T-cell (primary cell): ENCODE measurements at regions not wholly inside any gene's neighbourhood (a gene's known extent, or its start where the extent isn't known, plus 50 kb on each side); places are given as distances from the start of the nearest gene placed in this dataset.
"Not testable (repeated sequence)": the region's sequence is repeated elsewhere in the genome, so short reads cannot be mapped to it uniquely, and the experiment has no call there.

ENCODE experiments used
- ATAC-seq, 4 experiments: fragments of 200-7000 bp in 3 of 4; fragments of 150-1000 bp in 1 of 4; cut with Tn5 transposase; replicated peaks in 1 of 4; 1 replicate in 3 of 4; 2 replicates in 1 of 4; pipeline ENCODE4 v1.10.0; 2021; ENCODE audit warnings: moderate library complexity in 3 of 4, mild to moderate bottlenecking in 2 of 4, moderate number of reproducible peaks in 1 of 4
- CTCF ChIA-PET, 2 donors: fragments of 300-600 bp; sonication (Branson Sonifier 250); formaldehyde crosslinking; loops; one replicate each; lab custom pipeline; 2022; ENCODE audit warnings: antibody characterized with exemption in 2 of 2; lab: Charles Lee
- POLR2A ChIA-PET, 2 donors: fragments of 300-600 bp; sonication (Branson Sonifier 250); formaldehyde crosslinking; loops; one replicate each; lab custom pipeline; 2022; ENCODE audit warnings: antibody characterized with exemption in 2 of 2; lab: Charles Lee
- DNase-seq, 35 experiments: peaks; one replicate each; pipeline versions ENCODE4 v3.0.0 to v3.0.0-alpha.2; 2013 to 2023
- H3K27ac ChIP-seq: one replicate; pipeline ENCODE4 v1.5.1; 2013; ENCODE audit warnings: low read length
- H3K27me3 ChIP-seq, 2 experiments: replicated peaks in 1 of 2; 1 replicate in 1 of 2; 2 replicates in 1 of 2; pipeline versions ENCODE4 v1.6.1 to v1.7.0; 2013; ENCODE audit warnings: low read length in 1 of 2, mixed read lengths in 1 of 2; ENCODE audit not compliant: control insufficient read depth in 2 of 2, insufficient read depth in 2 of 2; ENCODE audit errors: extremely low read depth in 1 of 2
- H3K36me3 ChIP-seq, 2 donors: 1 replicate in 1 of 2; 2 replicates in 1 of 2; pipeline versions ENCODE4 v1.6.1 to v1.7.0; 2013; ENCODE audit warnings: low read length in 1 of 2; ENCODE audit not compliant: control insufficient read depth in 2 of 2, insufficient read depth in 1 of 2; ENCODE audit errors: extremely low read depth in 1 of 2
- H3K4me1 ChIP-seq, 2 experiments: 1 replicate in 1 of 2; 2 replicates in 1 of 2; pipeline versions ENCODE4 v1.6.1 to v1.7.0; 2013; ENCODE audit warnings: low read length in 2 of 2, mixed read lengths in 1 of 2; ENCODE audit not compliant: insufficient read depth in 2 of 2, control insufficient read depth in 1 of 2; ENCODE audit errors: extremely low read depth in 1 of 2
- H3K4me3 ChIP-seq, 2 donors: 1 replicate in 1 of 2; 2 replicates in 1 of 2; pipeline versions ENCODE4 v1.5.1 to v1.7.0; 2013; ENCODE audit warnings: mild to moderate bottlenecking in 2 of 2, low read length in 1 of 2, moderate library complexity in 1 of 2; ENCODE audit not compliant: control insufficient read depth in 1 of 2; ENCODE audit errors: extremely low read depth in 1 of 2
- H3K9me3 ChIP-seq: 2 replicates; pipeline ENCODE4 v1.7.0; 2013
- H3K27ac Mint-ChIP-seq, 2 donors: one replicate each; pipeline ENCODE4 v1.8.0; 2020 to 2021; ENCODE audit warnings: mild to moderate bottlenecking in 2 of 2, mixed read lengths in 2 of 2
- H3K27me3 Mint-ChIP-seq, 2 donors: one replicate each; pipeline ENCODE4 v1.8.0; 2021 to 2022; ENCODE audit warnings: mixed read lengths in 2 of 2
- H3K36me3 Mint-ChIP-seq: one replicate; pipeline ENCODE4 v1.8.0; 2021; ENCODE audit warnings: mixed read lengths
- H3K4me1 Mint-ChIP-seq, 3 donors: one replicate each; pipeline ENCODE4 v1.8.0; 2020 to 2022; ENCODE audit warnings: mixed read lengths in 3 of 3, mild to moderate bottlenecking in 1 of 3
- H3K4me3 Mint-ChIP-seq, 3 donors: one replicate each; pipeline ENCODE4 v1.8.0; 2020 to 2022; ENCODE audit warnings: mild to moderate bottlenecking in 3 of 3, mixed read lengths in 3 of 3, moderate library complexity in 3 of 3
- H3K9me3 Mint-ChIP-seq, 3 donors: one replicate each; pipeline ENCODE4 v1.8.0; 2020 to 2022; ENCODE audit warnings: mixed read lengths in 3 of 3
- WGBS: methylation state at CpG from one replicate; pipeline ENCODE4 v1.1.5; 2013; ENCODE audit warnings: missing lambda C conversion rate; ENCODE audit not compliant: insufficient coverage; 5-methylcytosine and 5-hydroxymethylcytosine counted together

DNA sequence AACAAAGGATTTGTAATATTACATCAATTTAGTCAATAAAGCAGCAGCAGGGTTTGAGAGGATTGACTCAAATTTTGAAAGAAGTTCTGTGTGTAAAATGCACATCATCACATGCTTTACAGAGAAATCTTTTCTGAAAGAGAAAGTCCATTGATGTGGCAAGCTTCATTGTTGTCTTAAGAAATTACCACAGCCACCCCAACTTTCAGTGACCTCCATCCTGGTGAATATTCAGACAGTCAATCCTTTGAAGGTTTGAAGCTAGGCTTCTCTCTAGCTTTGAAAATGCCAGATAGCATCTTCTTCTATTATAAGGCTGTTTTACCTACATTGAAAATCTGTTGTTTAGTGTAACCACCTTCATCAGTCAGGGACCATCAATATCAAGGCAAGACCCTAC lies 51.8 kb upstream of the SETMAR start:
- H3K27me3 ChIP-seq = no peaks in the 10 kb centered on the region
- peaks cover 3 to 5% (median 5%) of the 10 kb centered on the region in 3 donors for H3K4me1 Mint-ChIP-seq
- H3K9me3 ChIP-seq = no peaks in the 10 kb centered on the region
- ChIA-PET POLR2A (no interaction called here), CTCF (interaction anchor here in 1 of 2 donors (0.6 kb wide), 2 partner anchors 1039 to 1821 kb away, joined by 3 to 5 read pairs; no protein-coding TSS in a partner anchor)
- DNase-seq (no peak), ATAC-seq (peak in 1 of 4 experiments; percentile 38)
- H3K4me3 ChIP-seq = no peak overlapping the region
- H3K9me3 Mint-ChIP-seq = peaks cover 0 to 1% (median 0%) of the 10 kb centered on the region in 3 donors
- H3K27ac Mint-ChIP-seq = no peak overlapping the region
- no peaks in the 10 kb centered on the region for H3K36me3 Mint-ChIP-seq
- peaks cover 0 to 4% of the 10 kb centered on the region in 2 donors for H3K27me3 Mint-ChIP-seq
- no peak overlapping the region for H3K4me3 Mint-ChIP-seq
- no peaks in the 10 kb centered on the region for H3K4me1 ChIP-seq
- no peak overlapping the region for H3K27ac ChIP-seq
- H3K36me3 ChIP-seq = no peaks in the 10 kb centered on the region

DNA sequence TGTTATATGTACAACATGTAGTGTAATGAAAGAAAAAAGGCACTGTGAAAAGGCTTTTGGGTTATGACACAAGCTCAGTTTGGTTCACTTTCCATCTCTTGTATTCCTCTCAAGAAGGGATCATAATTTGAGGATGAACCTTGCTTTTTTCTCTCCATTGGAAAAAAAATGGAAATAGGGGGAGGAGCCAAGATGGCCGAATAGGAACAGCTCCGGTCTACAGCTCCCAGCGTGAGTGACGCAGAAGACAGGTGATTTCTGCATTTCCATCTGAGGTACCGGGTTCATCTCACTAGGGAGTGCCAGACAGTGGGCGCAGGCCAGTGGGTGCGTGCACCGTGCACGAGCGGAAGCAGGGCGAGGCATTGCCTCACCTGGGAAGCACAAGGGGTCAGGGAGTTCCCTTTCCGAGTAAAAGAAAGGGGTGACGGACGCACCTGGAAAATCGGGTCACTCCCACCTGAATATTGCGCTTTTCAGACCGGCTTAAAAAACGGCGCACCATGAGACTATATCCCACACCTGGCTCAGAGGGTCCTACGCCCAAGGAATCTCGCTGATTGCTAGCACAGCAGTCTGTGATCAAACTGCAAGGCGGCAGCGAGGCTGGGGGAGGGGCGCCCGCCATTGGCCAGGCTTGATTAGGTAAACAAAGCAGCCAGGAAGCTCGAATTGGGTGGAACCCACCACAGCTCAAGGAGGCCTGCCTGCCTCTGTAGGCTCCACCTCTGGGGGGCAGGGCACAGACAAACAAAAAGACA lies 49.9 kb upstream of the SETMAR start:
- DNase-seq, POLR2A ChIA-PET, ATAC-seq, H3K27me3 Mint-ChIP-seq, H3K4me3 ChIP-seq, H3K27ac Mint-ChIP-seq, H3K4me3 Mint-ChIP-seq, H3K27me3 ChIP-seq, CTCF ChIA-PET, H3K36me3 ChIP-seq, H3K36me3 Mint-ChIP-seq, H3K9me3 ChIP-seq, H3K4me1 ChIP-seq, H3K27ac ChIP-seq, H3K4me1 Mint-ChIP-seq, H3K9me3 Mint-ChIP-seq: not testable (repeated sequence)
- WGBS = no CpG with 5 or more reads among the region's 26 CpGs
